ENCODE measurements at regions not wholly inside any gene's neighbourhood (a gene's known extent, or its start where the extent isn't known, plus 50 kb on each side); places are given as distances from the start of the nearest gene placed in this dataset.

- Mint-ChIP-seq H3K4me3 (ENCODE audit: unreplicated experiment) (no peak overlapping the region), H3K27ac (ENCODE audit: unreplicated experiment) (no peak overlapping the region)
- no peak for FAIRE-seq
These were observed 67.7 kb downstream of the PDCL3 start for GRCh38 chr2:100630473-100630977.

GRCh38 chr2:100632037-100632436, 69.2 kb downstream of the PDCL3 start:
- Mint-ChIP-seq H3K9me3 (ENCODE audit: unreplicated experiment) (peaks cover 4% of the 10 kb centered on the region), H3K27me3 (ENCODE audit: low read depth, unreplicated experiment) (peaks cover 28% of the 10 kb centered on the region), H3K27ac (ENCODE audit: unreplicated experiment) (no peak overlapping the region), H3K36me3 (ENCODE audit: low read depth, unreplicated experiment) (no peaks in the 10 kb centered on the region), H3K4me1 (ENCODE audit: low read depth, unreplicated experiment) (peaks cover 4% of the 10 kb centered on the region), H3K4me3 (ENCODE audit: unreplicated experiment) (no peak overlapping the region)
- no peaks in the 10 kb centered on the region for H3K36me3 ChIP-seq (ENCODE audit: insufficient read depth, low read length)
- H3K4me2 ChIP-seq (ENCODE audit: low read length): no peak overlapping the region
- no peaks in the 10 kb centered on the region for H4K20me1 ChIP-seq (ENCODE audit: insufficient read depth, low read length)
- H3K27ac ChIP-seq (ENCODE audit: low read depth, low read length): no peak overlapping the region
- TF ChIP-seq EZH2 (IDR thresholded peaks at IDR 0.05; ENCODE audit: insufficient read depth, low read length): no peak
- no peak for TF ChIP-seq CTCF (IDR thresholded peaks at IDR 0.05; ENCODE audit: insufficient read depth, low read depth, low read length)
- H3K4me3 ChIP-seq (ENCODE audit: insufficient read depth, low read depth, low read length): no peak overlapping the region
- H3K27me3 ChIP-seq (ENCODE audit: insufficient read depth, low read length): peaks cover 5% of the 10 kb centered on the region
- H3K79me2 ChIP-seq (ENCODE audit: insufficient read depth, low read length): no peaks in the 10 kb centered on the region
- FAIRE-seq (no peak), DNase-seq (ENCODE audit: low read depth) (no peak)
- peaks cover 8% of the 10 kb centered on the region for H3K4me1 ChIP-seq (ENCODE audit: insufficient read depth, low read length)
- H2AFZ ChIP-seq (ENCODE audit: low read depth, low read length): no peak overlapping the region
- H3K9ac ChIP-seq (ENCODE audit: low read length): no peak overlapping the region
- H3K9me3 ChIP-seq (ENCODE audit: insufficient read depth, low read depth, low read length): no peaks in the 10 kb centered on the region

More at GRCh38 chr2:100630473-100630977, 67.7 kb downstream of the PDCL3 start:
- H3K9me3 ChIP-seq (ENCODE audit: insufficient read depth, low read depth, low read length): no peaks in the 10 kb centered on the region
- no peaks in the 10 kb centered on the region for H3K36me3 ChIP-seq (ENCODE audit: insufficient read depth, low read length)
- no peak overlapping the region for H3K9ac ChIP-seq (ENCODE audit: low read length)
- no peaks in the 10 kb centered on the region for H3K36me3 Mint-ChIP-seq (ENCODE audit: low read depth, unreplicated experiment)
- no peaks in the 10 kb centered on the region for H3K79me2 ChIP-seq (ENCODE audit: insufficient read depth, low read length)
- no peak overlapping the region for H3K27ac ChIP-seq (ENCODE audit: low read depth, low read length)
- H3K9me3 Mint-ChIP-seq (ENCODE audit: unreplicated experiment): peaks cover 4% of the 10 kb centered on the region
- no peak overlapping the region for H3K4me3 ChIP-seq (ENCODE audit: insufficient read depth, low read depth, low read length)
- H2AFZ ChIP-seq (ENCODE audit: low read depth, low read length): no peak overlapping the region
- H3K27me3 ChIP-seq (ENCODE audit: insufficient read depth, low read length): peaks cover 12% of the 10 kb centered on the region
- H3K4me2 ChIP-seq (ENCODE audit: low read length): peak overlapping the region; percentile 23
- peaks cover 8% of the 10 kb centered on the region for H3K4me1 ChIP-seq (ENCODE audit: insufficient read depth, low read length)
- no peak for DNase-seq (ENCODE audit: low read depth)
- H3K4me1 Mint-ChIP-seq (ENCODE audit: low read depth, unreplicated experiment): peaks cover 4% of the 10 kb centered on the region
- H4K20me1 ChIP-seq (ENCODE audit: insufficient read depth, low read length): no peaks in the 10 kb centered on the region
- H3K27me3 Mint-ChIP-seq (ENCODE audit: low read depth, unreplicated experiment): peaks cover 38% of the 10 kb centered on the region
- TF ChIP-seq CTCF (IDR thresholded peaks at IDR 0.05; ENCODE audit: insufficient read depth, low read depth, low read length) (no peak), EZH2 (IDR thresholded peaks at IDR 0.05; ENCODE audit: insufficient read depth, low read length) (no peak)

GRCh38 chr2:100632759-100633158, 70.0 kb downstream of the PDCL3 start:
- Histone ChIP-seq H3K4me3 (ENCODE audit: insufficient read depth, low read depth, low read length) (no peak overlapping the region), H3K36me3 (ENCODE audit: insufficient read depth, low read length) (no peaks in the 10 kb centered on the region), H3K9ac (ENCODE audit: low read length) (no peak overlapping the region), H4K20me1 (ENCODE audit: insufficient read depth, low read length) (no peaks in the 10 kb centered on the region), H3K4me1 (ENCODE audit: insufficient read depth, low read length) (peaks cover 8% of the 10 kb centered on the region), H3K79me2 (ENCODE audit: insufficient read depth, low read length) (no peaks in the 10 kb centered on the region), H2AFZ (ENCODE audit: low read depth, low read length) (no peak overlapping the region), H3K9me3 (ENCODE audit: insufficient read depth, low read depth, low read length) (no peaks in the 10 kb centered on the region), H3K27ac (ENCODE audit: low read depth, low read length) (no peak overlapping the region), H3K4me2 (ENCODE audit: low read length) (no peak overlapping the region), H3K27me3 (ENCODE audit: insufficient read depth, low read length) (peaks cover 4% of the 10 kb centered on the region)
- no peak for FAIRE-seq
- Mint-ChIP-seq H3K36me3 (ENCODE audit: low read depth, unreplicated experiment) (no peaks in the 10 kb centered on the region), H3K4me1 (ENCODE audit: low read depth, unreplicated experiment) (peaks cover 4% of the 10 kb centered on the region), H3K27ac (ENCODE audit: unreplicated experiment) (no peak overlapping the region), H3K27me3 (ENCODE audit: low read depth, unreplicated experiment) (peaks cover 23% of the 10 kb centered on the region), H3K4me3 (ENCODE audit: unreplicated experiment) (no peak overlapping the region), H3K9me3 (ENCODE audit: unreplicated experiment) (peaks cover 4% of the 10 kb centered on the region)
- DNase-seq (ENCODE audit: low read depth): no peak
- no peak for TF ChIP-seq CTCF (IDR thresholded peaks at IDR 0.05; ENCODE audit: insufficient read depth, low read depth, low read length)
- TF ChIP-seq EZH2 (IDR thresholded peaks at IDR 0.05; ENCODE audit: insufficient read depth, low read length): no peak
